ENCODE measurements at regions not wholly inside any gene's neighbourhood (a gene's known extent, or its start where the extent isn't known, plus 50 kb on each side); places are given as distances from the start of the nearest gene placed in this dataset.

- TF ChIP-seq ZFX (IDR thresholded peaks at IDR 0.05), result no peak
- TF ChIP-seq, protein P1, sequence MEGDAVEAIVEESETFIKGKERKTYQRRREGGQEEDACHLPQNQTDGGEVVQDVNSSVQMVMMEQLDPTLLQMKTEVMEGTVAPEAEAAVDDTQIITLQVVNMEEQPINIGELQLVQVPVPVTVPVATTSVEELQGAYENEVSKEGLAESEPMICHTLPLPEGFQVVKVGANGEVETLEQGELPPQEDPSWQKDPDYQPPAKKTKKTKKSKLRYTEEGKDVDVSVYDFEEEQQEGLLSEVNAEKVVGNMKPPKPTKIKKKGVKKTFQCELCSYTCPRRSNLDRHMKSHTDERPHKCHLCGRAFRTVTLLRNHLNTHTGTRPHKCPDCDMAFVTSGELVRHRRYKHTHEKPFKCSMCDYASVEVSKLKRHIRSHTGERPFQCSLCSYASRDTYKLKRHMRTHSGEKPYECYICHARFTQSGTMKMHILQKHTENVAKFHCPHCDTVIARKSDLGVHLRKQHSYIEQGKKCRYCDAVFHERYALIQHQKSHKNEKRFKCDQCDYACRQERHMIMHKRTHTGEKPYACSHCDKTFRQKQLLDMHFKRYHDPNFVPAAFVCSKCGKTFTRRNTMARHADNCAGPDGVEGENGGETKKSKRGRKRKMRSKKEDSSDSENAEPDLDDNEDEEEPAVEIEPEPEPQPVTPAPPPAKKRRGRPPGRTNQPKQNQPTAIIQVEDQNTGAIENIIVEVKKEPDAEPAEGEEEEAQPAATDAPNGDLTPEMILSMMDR (conservative IDR thresholded peaks at IDR 0.05), result no peak
These were observed 207.9 kb upstream of the E2F8 start for GRCh38 chr11:19448651-19449050.

GRCh38 chr11:19447150-19447566, 206.4 kb upstream of the E2F8 start:
- no peak overlapping the region for H3K27ac ChIP-seq
- TF ChIP-seq, protein P1 (conservative IDR thresholded peaks at IDR 0.05), result no peak
- TF ChIP-seq ZFX (IDR thresholded peaks at IDR 0.05), result no peak

More at GRCh38 chr11:19448651-19449050, 207.9 kb upstream of the E2F8 start:
- no peak overlapping the region for H3K27ac ChIP-seq

DNA sequence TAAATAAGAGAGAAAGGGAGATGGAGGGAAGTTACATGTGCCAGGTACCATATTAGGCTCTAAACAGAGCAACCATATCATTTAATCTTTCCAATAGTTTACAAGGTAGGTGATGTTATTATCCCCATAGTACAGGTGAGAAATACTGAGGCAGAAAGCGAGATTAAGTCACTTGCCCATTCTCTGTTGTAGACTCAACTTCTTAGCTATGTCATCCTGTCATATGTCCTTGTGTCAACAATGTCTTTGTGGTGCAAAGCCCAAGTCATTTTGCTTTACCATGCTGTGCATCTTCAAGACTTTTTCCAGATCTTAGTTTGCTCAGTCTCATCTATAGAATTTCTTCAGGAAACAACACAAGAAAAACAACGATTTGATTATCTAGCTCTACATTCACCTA, 205.0 kb upstream of the E2F8 start:
- TF ChIP-seq ZFX (IDR thresholded peaks at IDR 0.05), result no peak
- TF ChIP-seq, protein P1 (conservative IDR thresholded peaks at IDR 0.05), result no peak

DNA sequence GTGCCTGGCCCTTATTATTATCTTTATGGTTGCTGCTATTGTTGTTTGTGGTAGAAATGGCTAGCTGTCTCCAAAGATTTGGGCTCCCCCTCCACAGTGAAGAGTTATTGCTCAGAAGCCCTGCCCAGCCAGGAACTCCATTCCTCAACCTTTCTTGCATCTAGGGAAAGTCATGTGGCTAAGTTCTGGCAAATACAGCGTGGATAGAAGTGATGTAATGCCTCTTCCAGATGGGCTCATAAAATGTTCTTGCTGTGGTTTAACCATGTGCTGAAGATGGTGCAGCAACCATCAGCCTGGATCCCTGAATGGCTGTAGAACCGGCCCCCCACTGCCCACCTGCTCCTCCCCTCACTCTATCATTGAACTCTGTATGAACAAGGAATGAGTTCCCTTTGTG, 203.5 kb upstream of the E2F8 start:
- TF ChIP-seq, protein P1 (conservative IDR thresholded peaks at IDR 0.05), result no peak
- no peak for TF ChIP-seq ZFX (IDR thresholded peaks at IDR 0.05)
- H3K27ac ChIP-seq, result no peak overlapping the region

More for the DNA sequence above, 205.0 kb upstream of the E2F8 start:
- no peak overlapping the region for H3K27ac ChIP-seq

GRCh38 chr11:19442554-19442910, 201.8 kb upstream of the E2F8 start:
- no peak overlapping the region for H3K27ac ChIP-seq
- TF ChIP-seq ZFX (IDR thresholded peaks at IDR 0.05), result no peak
- TF ChIP-seq, protein P1 (conservative IDR thresholded peaks at IDR 0.05), result no peak

GRCh38 chr11:19441752-19442553, 201.2 kb upstream of the E2F8 start:
- no peak for TF ChIP-seq ZFX (IDR thresholded peaks at IDR 0.05)
- TF ChIP-seq, protein P1 (conservative IDR thresholded peaks at IDR 0.05), result no peak
- no peak overlapping the region for H3K27ac ChIP-seq

DNA sequence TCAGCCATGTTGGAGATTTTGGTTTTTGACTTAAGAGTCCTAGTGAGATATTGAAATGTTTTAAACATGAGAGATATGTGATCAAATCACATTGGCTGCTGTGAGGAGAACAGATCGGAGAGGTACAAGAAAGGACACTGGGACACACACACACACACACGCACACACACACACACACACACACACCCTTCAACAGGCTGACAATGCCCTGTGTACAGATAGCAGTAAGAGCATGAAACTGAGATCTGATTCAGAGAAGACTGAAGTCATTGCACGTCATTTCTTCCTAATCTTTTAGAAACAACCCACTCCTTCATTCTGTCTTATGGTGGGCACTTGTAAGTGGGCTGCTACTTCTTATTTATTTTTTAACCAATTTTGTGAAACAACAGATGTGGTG, 200.5 kb upstream of the E2F8 start:
- no peak overlapping the region for H3K27ac ChIP-seq

More for the DNA sequence above, 200.5 kb upstream of the E2F8 start:
- TF ChIP-seq, protein P1 (conservative IDR thresholded peaks at IDR 0.05), result no peak
- no peak for TF ChIP-seq ZFX (IDR thresholded peaks at IDR 0.05)

All from C4-2B (cell line).